Ectodermal cell (in vitro differentiated cells): ENCODE measurements at regions not wholly inside any gene's neighbourhood (a gene's known extent, or its start where the extent isn't known, plus 50 kb on each side); places are given as distances from the start of the nearest gene placed in this dataset.

Source experiments
- H3K27ac ChIP-seq: 2 replicates; pipeline ENCODE4 v1.7.0; 2013; ENCODE audit warnings: mild to moderate bottlenecking, low read depth, low read length; ENCODE audit not compliant: insufficient read depth, poor library complexity, severe bottlenecking
- H3K27me3 ChIP-seq: 2 replicates; pipeline ENCODE4 v1.7.0; 2013; ENCODE audit warnings: mild to moderate bottlenecking, low read length; ENCODE audit not compliant: insufficient read depth, control insufficient read depth, poor library complexity, severe bottlenecking
- H3K36me3 ChIP-seq: one replicate; pipeline ENCODE4 v1.7.0; 2013; ENCODE audit warnings: low read length; ENCODE audit not compliant: control insufficient read depth, insufficient read depth
- H3K4me1 ChIP-seq: one replicate; pipeline ENCODE4 v1.7.0; 2013; ENCODE audit warnings: low read length; ENCODE audit not compliant: control insufficient read depth, insufficient read depth
- H3K4me3 ChIP-seq: 2 replicates; pipeline ENCODE4 v1.7.0; 2013; ENCODE audit warnings: low read depth, low read length, control low read depth; ENCODE audit not compliant: insufficient read depth
- H3K9me3 ChIP-seq: 2 replicates; pipeline ENCODE4 v1.7.0; 2013; ENCODE audit warnings: mild to moderate bottlenecking, low read length, moderate library complexity; ENCODE audit not compliant: control insufficient read depth
- WGBS, 2 experiments: methylation state at CpG; one replicate each; pipeline ENCODE4 v1.1.7; 2013; ENCODE audit warnings: missing lambda C conversion rate in 2 of 2; 5-methylcytosine and 5-hydroxymethylcytosine counted together

DNA sequence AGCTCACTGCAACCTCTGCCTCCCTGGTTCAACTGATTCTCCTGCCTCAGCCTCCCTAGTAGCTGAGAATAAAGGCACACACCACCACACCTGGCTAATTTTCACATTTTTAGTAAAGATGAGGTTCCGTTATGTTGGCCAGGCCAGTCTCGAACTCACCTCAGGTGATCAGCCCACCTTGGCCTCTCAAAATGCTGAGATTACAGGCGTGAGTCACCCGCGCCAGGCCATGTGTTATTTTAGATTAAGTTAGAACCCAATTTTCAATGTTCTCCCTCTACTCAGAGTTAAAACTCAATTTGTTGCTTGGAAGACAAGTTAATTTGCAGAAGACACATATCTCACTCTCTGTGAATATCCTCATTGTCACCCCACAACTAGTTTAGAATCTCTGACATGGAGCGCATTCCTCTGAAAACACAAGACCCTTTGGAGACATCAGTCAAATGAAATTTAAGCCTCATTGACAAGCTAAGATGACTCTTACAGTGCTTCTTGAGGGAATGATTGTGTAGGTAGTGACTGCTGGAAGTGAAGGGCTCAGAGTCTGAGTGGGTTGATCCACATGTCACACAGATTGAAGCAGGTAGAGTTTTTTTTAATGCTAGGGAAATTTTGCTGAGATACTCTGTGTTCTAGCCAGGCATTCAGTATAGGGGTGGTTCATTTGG is 60.6 kb upstream of the FRMD4B start:
- Histone ChIP-seq H3K27ac (no peak overlapping the region), H3K4me1 (no peaks in the 10 kb centered on the region), H3K4me3 (no peak overlapping the region), H3K27me3 (no peaks in the 10 kb centered on the region), H3K36me3 (no peaks in the 10 kb centered on the region), H3K9me3 (no peaks in the 10 kb centered on the region)
- WGBS, 2 experiments, result 93 to 94% methylated on average over 6 of the region's 6 CpGs

- H3K27me3 ChIP-seq, result no peaks in the 10 kb centered on the region
- WGBS, 2 experiments, result 97% methylated on average over 3 of the region's 3 CpGs
- H3K4me1 ChIP-seq, result no peaks in the 10 kb centered on the region
- no peak overlapping the region for H3K4me3 ChIP-seq
- no peak overlapping the region for H3K27ac ChIP-seq
- H3K36me3 ChIP-seq, result no peaks in the 10 kb centered on the region
- H3K9me3 ChIP-seq, result no peaks in the 10 kb centered on the region
Observed at GRCh38 chr3:69445498-69445897, 59.6 kb upstream of the FRMD4B start.

DNA sequence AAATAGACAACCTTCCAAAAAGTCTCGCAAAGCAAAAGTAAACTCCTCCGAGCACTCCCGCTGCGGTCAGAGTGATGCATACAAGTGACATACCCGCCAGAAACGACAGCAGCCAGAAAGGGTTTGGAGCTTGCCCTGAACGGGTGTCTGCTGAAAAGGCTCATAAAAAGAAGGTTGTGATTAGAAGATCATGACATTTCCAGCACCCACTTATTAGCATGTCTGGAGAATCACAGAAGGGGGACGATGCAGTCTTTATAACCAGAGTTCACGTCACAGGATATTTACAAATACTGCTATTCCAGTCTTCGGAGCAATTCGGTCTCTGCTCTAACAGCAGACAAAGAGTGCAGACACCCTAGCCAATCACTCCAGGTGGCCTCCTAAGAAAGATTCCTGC is 59.1 kb upstream of the FRMD4B start:
- 92 to 95% methylated on average over 11 of the region's 11 CpGs for WGBS, 2 experiments
- H3K36me3 ChIP-seq, result no peaks in the 10 kb centered on the region
- H3K4me1 ChIP-seq, result no peaks in the 10 kb centered on the region
- H3K27ac ChIP-seq, result no peak overlapping the region
- no peak overlapping the region for H3K4me3 ChIP-seq
- no peaks in the 10 kb centered on the region for H3K9me3 ChIP-seq
- H3K27me3 ChIP-seq, result no peaks in the 10 kb centered on the region

- H3K27ac ChIP-seq, result no peak overlapping the region
- no peaks in the 10 kb centered on the region for H3K27me3 ChIP-seq
- H3K36me3 ChIP-seq, result no peaks in the 10 kb centered on the region
- H3K4me3 ChIP-seq, result no peak overlapping the region
- no peaks in the 10 kb centered on the region for H3K4me1 ChIP-seq
- no peaks in the 10 kb centered on the region for H3K9me3 ChIP-seq
Observed at GRCh38 chr3:69443457-69443920, 57.6 kb upstream of the FRMD4B start.

- Histone ChIP-seq H3K36me3 (no peaks in the 10 kb centered on the region), H3K4me1 (no peaks in the 10 kb centered on the region), H3K4me3 (no peak overlapping the region), H3K27me3 (no peaks in the 10 kb centered on the region), H3K9me3 (no peaks in the 10 kb centered on the region), H3K27ac (no peak overlapping the region)
- 57 to 87% methylated on average over 1 to 2 of the region's 2 CpGs for WGBS, 2 experiments
Observed at GRCh38 chr3:69442771-69443311, 57.0 kb upstream of the FRMD4B start.

GRCh38 chr3:69441732-69442131 is 55.8 kb upstream of the FRMD4B start:
- Histone ChIP-seq H3K9me3 (no peaks in the 10 kb centered on the region), H3K36me3 (no peaks in the 10 kb centered on the region), H3K27me3 (no peaks in the 10 kb centered on the region), H3K4me1 (no peaks in the 10 kb centered on the region), H3K27ac (no peak overlapping the region), H3K4me3 (no peak overlapping the region)
- WGBS, 2 experiments, result 90% methylated on average over 2 of the region's 2 CpGs

GRCh38 chr3:69441040-69441439 is 55.2 kb upstream of the FRMD4B start:
- H3K4me3 ChIP-seq, result no peak overlapping the region
- no peaks in the 10 kb centered on the region for H3K9me3 ChIP-seq
- no peak overlapping the region for H3K27ac ChIP-seq
- no peaks in the 10 kb centered on the region for H3K4me1 ChIP-seq
- H3K27me3 ChIP-seq, result no peaks in the 10 kb centered on the region
- 78 to 88% methylated on average over 1 of the region's 1 CpG for WGBS, 2 experiments
- H3K36me3 ChIP-seq, result no peaks in the 10 kb centered on the region

DNA sequence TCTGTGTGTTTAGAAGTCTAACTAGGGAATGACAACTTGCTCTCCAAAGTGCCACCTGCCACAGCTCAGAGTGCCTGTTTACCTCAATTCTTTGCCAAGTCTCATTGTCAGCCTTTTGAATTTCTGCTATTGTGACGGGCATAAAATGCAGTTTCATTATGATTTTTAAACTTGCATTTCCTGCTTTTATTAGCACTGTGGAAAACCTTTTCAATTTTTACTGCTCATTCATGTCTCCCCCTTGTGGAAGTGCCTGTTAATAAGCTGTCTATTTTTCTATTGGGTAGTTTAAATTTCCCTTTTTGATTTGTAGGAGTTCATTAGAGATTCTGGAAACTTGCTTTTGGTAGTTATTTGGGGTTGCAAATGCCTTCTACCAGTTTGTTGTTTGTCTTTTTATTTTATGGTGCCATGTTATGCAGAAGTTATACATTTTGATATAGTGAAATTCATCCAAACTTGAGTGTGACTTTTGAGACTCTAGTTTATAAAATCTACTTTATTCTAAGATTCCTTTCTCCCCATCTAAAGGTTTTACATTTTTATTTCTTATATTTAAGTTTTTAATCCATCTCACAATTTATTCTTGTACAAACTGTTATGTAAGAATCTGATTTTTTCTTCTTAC is 53.9 kb upstream of the FRMD4B start:
- no peaks in the 10 kb centered on the region for H3K9me3 ChIP-seq
- H3K27me3 ChIP-seq, result no peaks in the 10 kb centered on the region
- H3K4me1 ChIP-seq, result no peaks in the 10 kb centered on the region
- WGBS, 2 experiments, result 82 to 85% methylated on average over 1 of the region's 1 CpG
- no peak overlapping the region for H3K27ac ChIP-seq
- no peaks in the 10 kb centered on the region for H3K36me3 ChIP-seq
- H3K4me3 ChIP-seq, result no peak overlapping the region

GRCh38 chr3:69438476-69438875 is 52.6 kb upstream of the FRMD4B start:
- H3K9me3 ChIP-seq, result no peaks in the 10 kb centered on the region
- H3K27ac ChIP-seq, result no peak overlapping the region
- H3K4me3 ChIP-seq, result no peak overlapping the region
- WGBS, 2 experiments, result 89 to 100% methylated on average over 1 of the region's 1 CpG
- no peaks in the 10 kb centered on the region for H3K27me3 ChIP-seq
- peaks cover 1% of the 10 kb centered on the region for H3K4me1 ChIP-seq
- H3K36me3 ChIP-seq, result no peaks in the 10 kb centered on the region

GRCh38 chr3:69435274-69436265 is 49.7 kb upstream of the FRMD4B start:
- no peak overlapping the region for H3K27ac ChIP-seq
- H3K9me3 ChIP-seq, result no peaks in the 10 kb centered on the region
- no peaks in the 10 kb centered on the region for H3K27me3 ChIP-seq
- WGBS, 2 experiments, result 98 to 100% methylated on average over 2 of the region's 2 CpGs
- H3K4me1 ChIP-seq, result peaks cover 5% of the 10 kb centered on the region
- no peak overlapping the region for H3K4me3 ChIP-seq
- H3K36me3 ChIP-seq, result no peaks in the 10 kb centered on the region
